ENCODE measurements at regions not wholly inside any gene's neighbourhood (a gene's known extent, or its start where the extent isn't known, plus 50 kb on each side); places are given as distances from the start of the nearest gene placed in this dataset.

GRCh38 chr12:76206039-76206676 is 121.7 kb upstream of the NAP1L1 start:
- TF ChIP-seq CTCF (IDR thresholded peaks at IDR 0.05) = no peak
- TF ChIP-seq POLR2AphosphoS2 (conservative IDR thresholded peaks at IDR 0.05; ENCODE audit: low read length) = no peak
- TF ChIP-seq MAFK (IDR thresholded peaks at IDR 0.05; ENCODE audit: partially characterized antibody) = no peak
- no peak for TF ChIP-seq BHLHE40 (IDR thresholded peaks at IDR 0.05; ENCODE audit: low read depth, low read length)
- TF ChIP-seq GATA3 (IDR thresholded peaks at IDR 0.05; ENCODE audit: borderline replicate concordance) = no peak
- no peak for TF ChIP-seq CBX8 (IDR thresholded peaks at IDR 0.05)
- TF ChIP-seq SMC3 (IDR thresholded peaks at IDR 0.05) = no peak
- no peak for TF ChIP-seq KDM1A (IDR thresholded peaks at IDR 0.05; ENCODE audit: low read depth)
- no peak for TF ChIP-seq ZC3H11A (IDR thresholded peaks at IDR 0.05)
- TF ChIP-seq POLR2A (IDR thresholded peaks at IDR 0.05; ENCODE audit: low read length) = no peak
- TF ChIP-seq JUN (IDR thresholded peaks at IDR 0.05) = no peak
- TF ChIP-seq JUNB (IDR thresholded peaks at IDR 0.05) = no peak
- no peak for TF ChIP-seq CHD2 (IDR thresholded peaks at IDR 0.05; ENCODE audit: low read length, partially characterized antibody)
